ENCODE measurements at regions not wholly inside any gene's neighbourhood (a gene's known extent, or its start where the extent isn't known, plus 50 kb on each side); places are given as distances from the start of the nearest gene placed in this dataset.

DNA sequence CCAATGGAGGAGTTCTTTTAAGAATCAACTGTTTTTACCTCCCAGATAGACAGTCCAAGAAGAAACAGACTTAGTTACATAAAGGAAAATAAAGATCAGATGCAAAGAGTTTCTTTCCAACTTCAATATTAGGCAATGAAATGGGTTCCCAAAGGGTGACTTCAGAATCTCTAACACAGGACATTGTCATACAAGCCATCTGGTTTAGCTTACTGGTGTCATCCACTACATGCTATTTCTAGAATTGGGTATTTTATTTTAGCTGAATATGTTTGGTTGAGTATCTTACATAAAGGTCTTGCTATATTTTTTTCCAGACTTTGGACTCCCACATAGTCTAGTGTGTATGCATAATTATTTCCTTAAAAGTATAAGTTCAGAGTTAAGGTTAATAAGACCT, 162.1 kb upstream of the SLC7A11 start:
- TF ChIP-seq, protein P1, sequence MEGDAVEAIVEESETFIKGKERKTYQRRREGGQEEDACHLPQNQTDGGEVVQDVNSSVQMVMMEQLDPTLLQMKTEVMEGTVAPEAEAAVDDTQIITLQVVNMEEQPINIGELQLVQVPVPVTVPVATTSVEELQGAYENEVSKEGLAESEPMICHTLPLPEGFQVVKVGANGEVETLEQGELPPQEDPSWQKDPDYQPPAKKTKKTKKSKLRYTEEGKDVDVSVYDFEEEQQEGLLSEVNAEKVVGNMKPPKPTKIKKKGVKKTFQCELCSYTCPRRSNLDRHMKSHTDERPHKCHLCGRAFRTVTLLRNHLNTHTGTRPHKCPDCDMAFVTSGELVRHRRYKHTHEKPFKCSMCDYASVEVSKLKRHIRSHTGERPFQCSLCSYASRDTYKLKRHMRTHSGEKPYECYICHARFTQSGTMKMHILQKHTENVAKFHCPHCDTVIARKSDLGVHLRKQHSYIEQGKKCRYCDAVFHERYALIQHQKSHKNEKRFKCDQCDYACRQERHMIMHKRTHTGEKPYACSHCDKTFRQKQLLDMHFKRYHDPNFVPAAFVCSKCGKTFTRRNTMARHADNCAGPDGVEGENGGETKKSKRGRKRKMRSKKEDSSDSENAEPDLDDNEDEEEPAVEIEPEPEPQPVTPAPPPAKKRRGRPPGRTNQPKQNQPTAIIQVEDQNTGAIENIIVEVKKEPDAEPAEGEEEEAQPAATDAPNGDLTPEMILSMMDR (conservative IDR thresholded peaks at IDR 0.05; ENCODE audit: low read depth, low read length), result no peak
- TF ChIP-seq POLR2A (IDR thresholded peaks at IDR 0.05; ENCODE audit: low read depth, low read length) (no peak), MAFK (IDR thresholded peaks at IDR 0.05; ENCODE audit: low read depth, low read length) (no peak), RAD21 (IDR thresholded peaks at IDR 0.05; ENCODE audit: low read length) (no peak), CEBPB (IDR thresholded peaks at IDR 0.05; ENCODE audit: low read depth, low read length) (no peak), BHLHE40 (IDR thresholded peaks at IDR 0.05; ENCODE audit: low read depth, low read length) (no peak), CHD1 (IDR thresholded peaks at IDR 0.05; ENCODE audit: low read depth, low read length) (no peak), FOS (IDR thresholded peaks at IDR 0.05; ENCODE audit: low read depth, low read length) (no peak), MXI1 (IDR thresholded peaks at IDR 0.05; ENCODE audit: borderline replicate concordance, low read depth, low read length) (no peak), SMC3 (IDR thresholded peaks at IDR 0.05; ENCODE audit: low read depth, low read length) (no peak)
- TF ChIP-seq, protein P2, sequence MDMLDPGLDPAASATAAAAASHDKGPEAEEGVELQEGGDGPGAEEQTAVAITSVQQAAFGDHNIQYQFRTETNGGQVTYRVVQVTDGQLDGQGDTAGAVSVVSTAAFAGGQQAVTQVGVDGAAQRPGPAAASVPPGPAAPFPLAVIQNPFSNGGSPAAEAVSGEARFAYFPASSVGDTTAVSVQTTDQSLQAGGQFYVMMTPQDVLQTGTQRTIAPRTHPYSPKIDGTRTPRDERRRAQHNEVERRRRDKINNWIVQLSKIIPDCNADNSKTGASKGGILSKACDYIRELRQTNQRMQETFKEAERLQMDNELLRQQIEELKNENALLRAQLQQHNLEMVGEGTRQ (IDR thresholded peaks at IDR 0.05; ENCODE audit: low read depth, low read length), result no peak
